GM21529 (cell line): ENCODE measurements at regions not wholly inside any gene's neighbourhood (a gene's known extent, or its start where the extent isn't known, plus 50 kb on each side); places are given as distances from the start of the nearest gene placed in this dataset.

Source experiments
- ATAC-seq: cut with Tn5 transposase; IDR thresholded peaks from one replicate; pipeline ENCODE4 v1.9.1; 2021; ENCODE audit not compliant: unreplicated experiment

DNA sequence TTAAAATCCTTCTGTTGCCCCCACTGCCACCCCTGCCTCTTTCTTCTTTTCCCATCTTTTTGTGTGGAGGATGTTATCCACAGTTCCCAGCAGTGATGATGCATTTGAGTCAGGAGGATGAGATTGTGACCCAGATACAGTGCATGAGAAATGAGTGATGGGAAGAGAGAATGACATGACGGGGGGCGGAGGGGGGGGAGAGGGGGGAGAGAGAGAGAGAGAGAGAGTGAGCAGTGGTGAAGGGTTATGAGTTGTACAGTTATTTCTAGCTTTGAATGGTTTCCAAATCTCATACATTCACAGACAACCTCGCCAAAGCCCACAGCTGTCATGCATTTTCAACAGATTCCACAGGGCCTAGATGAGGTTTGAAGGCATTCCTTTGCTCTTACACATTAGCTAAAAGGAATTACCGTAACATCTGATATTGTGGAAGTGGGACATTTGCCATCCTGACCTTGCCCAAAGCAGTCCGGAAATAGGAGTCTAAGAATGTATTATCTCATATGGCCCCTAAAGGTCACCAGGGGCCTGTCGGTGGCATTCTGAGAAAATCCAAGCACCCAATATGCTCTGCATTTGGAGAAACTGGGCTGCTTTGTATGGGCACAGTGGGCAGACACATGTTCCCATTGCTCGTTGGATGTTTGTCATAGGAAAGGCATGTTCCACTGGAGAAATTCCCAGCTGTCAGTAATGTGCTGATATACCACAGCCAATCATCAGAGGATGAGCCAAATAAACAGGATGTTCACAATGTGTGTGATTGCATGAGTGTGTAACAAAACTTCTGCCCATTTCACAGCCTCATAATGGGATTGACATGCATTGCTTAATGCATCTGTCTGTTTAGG, 435.8 kb downstream of the SPRY1 start:
- ATAC-seq, result no peak

- no peak for ATAC-seq
These were observed 436.6 kb downstream of the SPRY1 start for GRCh38 chr4:123833171-123833643.

DNA sequence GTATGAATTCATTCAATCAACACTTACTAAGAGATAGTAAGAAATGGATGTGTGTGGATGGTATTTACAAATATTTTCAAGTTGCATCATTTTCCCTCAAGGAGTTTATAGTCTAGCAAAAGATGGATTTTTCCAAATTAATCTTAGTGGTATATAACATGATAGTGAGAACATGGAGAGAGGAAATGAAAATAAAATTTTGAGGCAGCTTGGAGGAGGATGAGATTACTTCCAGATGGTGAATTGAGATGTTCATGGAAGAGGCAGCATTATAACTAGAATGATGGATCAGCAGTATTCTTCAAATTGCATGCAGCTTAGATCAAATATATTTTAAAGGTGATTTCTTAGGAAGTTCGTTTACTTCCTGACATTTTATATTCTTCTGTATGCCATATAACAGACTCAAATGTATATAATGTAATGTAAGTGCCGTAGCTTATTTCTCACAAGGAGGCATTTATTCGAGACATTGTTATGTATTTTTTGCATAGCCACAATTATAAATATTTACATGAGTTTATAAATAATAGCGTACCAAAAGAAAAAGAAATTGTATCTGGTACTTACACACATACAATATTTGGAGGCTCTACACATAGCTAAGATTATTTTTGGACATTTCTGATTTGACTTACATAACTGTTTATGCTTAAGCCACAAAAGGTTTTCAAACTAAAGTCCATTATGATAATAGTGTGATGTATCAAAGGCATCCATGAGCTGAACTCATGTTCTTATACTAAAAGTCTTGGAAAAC, 439.4 kb downstream of the SPRY1 start:
- no peak for ATAC-seq

GRCh38 chr4:123836851-123837595, 440.4 kb downstream of the SPRY1 start:
- ATAC-seq, result no peak

- no peak for ATAC-seq
These were observed 441.9 kb downstream of the SPRY1 start for GRCh38 chr4:123838474-123838873.

DNA sequence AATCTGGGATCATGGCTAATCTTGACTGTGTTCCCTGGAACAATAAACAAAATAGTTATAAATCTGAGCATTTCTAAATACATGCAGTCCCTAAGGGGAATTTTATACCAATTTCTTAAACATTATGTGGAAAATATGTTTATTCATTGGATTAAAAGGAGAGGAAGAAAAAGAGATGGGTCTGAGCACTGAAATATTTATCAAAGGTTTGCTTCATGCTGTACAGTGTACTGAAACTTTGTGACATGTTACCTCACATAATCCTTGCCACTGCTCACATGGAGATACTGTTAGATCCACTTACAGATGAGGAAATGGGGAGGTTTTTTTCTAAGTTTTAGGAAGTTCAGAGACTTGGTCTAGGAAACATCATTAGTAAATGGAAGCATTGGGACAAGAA, 443.6 kb downstream of the SPRY1 start:
- ATAC-seq, result no peak

DNA sequence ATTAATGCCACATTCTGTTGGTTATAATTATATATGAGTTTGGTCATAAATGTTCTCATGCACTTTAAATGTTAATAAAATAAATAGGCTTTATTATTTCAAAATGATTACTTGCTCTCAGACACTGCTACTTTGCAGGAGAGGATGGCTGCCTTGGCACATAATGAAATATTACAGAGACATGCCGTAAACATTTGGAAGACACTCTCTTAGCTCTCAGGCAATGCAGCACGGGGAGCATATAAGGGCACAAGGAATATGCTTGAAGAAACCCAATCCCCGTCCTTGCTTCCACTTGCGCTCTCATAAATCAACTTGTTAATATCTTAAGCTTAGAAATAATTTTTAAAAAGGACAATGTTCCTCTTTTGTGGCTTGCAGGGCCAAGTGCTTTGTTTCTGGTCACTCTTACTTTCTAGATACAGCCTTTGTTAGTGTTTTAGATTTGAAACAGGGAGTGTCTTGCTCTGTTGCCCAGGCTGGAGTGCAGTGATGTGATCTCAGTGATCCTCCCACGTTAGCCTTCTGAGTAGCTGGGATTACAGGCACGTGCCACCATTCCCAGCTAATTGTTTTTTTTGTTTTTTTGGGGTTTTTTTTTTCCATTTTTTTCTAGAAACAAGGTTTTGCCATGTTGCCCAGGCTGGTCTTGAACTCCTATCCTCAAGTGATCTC, 445.0 kb downstream of the SPRY1 start:
- ATAC-seq, result no peak

- ATAC-seq, result no peak
These were observed 446.5 kb downstream of the SPRY1 start for GRCh38 chr4:123843137-123843536.

DNA sequence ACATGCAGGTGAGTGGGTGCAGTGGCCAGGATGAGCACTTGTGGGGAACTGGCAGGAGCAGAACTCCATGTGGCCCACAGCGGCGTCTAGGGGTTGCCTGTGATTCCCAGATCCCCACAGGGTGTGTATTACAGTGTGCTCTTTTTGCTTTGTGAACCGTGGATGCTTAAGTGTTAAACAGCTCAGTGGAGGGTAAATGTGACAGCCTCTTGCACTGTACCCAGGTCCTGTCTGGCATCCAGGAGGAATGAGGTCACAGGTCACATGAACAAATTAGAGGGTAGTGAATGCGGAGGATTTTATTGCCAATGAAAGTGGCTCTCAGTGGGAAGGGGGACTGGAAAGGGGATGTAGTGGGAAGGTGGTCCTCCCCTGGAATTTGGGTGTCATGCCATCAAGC, 447.8 kb downstream of the SPRY1 start:
- no peak for ATAC-seq

DNA sequence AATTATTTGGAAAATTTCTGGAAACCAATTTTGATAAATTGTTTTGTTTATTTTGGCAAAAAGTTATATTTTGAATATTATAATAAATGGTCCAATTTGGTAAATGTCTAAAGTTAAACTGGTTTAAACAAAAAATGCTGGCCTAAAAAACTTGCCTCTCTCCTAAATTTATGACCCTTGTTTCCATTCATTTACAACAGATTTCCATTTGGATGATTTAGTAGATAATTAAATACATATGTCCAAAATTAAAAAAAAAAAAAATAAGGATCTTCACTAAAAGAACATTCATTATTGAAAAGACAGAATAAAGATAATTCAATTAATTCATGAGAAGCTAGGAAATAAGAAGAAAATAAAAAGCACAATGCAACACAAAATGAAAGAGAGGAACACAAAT, 449.5 kb downstream of the SPRY1 start:
- ATAC-seq, result no peak

GRCh38 chr4:123846561-123846960, 450.0 kb downstream of the SPRY1 start:
- ATAC-seq, result no peak

GRCh38 chr4:123848606-123849005, 452.0 kb downstream of the SPRY1 start:
- no peak for ATAC-seq

DNA sequence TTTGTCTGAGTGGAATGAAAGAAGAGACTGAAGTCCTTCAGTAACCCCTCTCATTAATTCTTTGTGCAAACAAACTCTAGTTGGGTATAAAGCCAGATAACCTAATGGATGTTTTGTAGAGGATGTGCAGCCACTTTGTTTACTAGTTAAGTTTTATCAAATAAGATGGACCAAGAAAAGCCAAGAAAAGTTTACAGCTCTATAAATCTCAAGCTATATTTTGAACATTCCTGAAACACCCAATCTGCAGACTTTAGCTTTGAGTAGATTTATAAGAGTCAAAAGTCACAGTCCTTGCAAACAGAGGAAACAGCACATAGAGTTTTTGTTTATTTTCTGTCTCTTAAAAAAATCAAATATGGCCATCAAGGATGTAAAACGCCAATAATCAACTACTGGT, 452.9 kb downstream of the SPRY1 start:
- ATAC-seq, result no peak

DNA sequence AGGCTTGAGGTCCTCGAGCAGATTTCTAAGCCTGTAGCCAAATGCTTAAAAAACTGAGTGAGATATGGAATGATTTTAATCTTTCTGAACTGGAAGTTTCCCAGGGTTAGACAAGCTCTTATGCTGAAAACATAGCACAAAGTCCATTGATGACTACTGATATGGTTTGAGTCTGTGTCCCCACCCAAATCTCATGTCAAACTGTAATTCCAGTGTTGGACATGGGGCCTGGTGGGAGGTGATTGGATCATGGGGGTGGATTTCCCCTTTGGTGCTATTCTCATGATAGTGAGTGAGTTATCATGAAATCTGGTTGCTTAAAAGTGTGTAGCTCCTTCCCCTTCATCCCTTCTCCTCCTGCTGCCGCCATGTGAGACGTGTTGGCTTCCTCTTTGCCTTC, 454.9 kb downstream of the SPRY1 start:
- ATAC-seq, result no peak

GRCh38 chr4:123853651-123854050, 457.1 kb downstream of the SPRY1 start:
- no peak for ATAC-seq

DNA sequence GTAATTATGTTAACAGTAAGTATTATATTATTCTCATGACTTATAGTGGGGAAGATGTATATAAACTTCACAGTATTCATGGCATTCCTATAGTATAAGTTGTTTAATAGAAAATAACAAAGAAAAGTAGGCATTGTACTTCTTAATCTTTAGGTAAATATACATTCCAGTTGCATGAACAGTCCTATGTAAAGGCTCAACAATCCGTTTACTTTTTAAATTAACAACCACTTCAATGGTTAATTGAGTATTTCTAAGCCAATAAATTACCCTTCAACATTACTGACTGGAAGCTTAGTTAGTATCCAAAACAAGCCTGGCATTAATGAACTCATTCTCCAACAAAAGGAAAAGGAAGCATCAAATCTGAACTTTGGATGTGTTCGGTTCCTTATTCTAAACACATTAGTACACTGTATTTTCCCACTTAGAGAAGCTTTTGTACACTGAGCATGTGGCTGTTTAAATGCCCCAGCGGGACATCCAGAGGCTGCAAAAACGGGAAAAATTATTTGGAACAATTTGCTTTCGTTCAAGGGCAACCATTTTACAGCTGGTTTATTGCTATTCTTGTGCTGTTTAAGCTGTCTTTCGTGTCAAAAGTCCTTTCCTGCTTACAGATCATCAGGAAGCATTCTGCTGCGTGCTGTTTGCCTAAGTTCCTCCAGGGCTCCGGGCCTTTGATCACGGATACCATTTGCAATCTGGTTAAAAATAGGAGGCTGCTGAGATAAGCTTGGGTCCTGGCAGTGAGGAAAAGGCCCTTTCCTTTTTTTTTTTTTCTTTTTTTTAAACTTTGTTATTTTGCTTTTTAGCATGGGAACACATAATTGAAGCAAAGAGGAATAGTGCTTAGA, 460.3 kb downstream of the SPRY1 start:
- ATAC-seq, result no peak

DNA sequence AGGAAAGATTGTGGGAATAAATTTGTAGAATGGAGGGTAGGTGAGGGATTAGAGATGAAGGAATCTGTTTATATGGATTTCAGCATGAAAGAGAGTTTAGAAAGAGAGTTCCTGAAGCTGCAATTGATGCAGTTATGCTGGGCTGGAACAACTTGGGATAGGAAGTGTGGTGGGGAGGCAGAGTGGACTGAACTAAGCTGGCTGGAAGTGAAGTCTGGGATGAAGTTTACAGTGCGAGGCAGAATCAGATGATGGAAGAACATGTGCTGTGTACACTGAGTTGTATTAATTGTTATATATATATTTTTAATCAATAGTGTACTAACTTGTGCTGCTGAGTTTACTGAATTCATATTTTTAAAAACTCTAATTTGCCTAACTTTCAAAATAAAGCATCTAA, 461.9 kb downstream of the SPRY1 start:
- no peak for ATAC-seq

GRCh38 chr4:123862812-123863211, 466.2 kb downstream of the SPRY1 start:
- no peak for ATAC-seq

DNA sequence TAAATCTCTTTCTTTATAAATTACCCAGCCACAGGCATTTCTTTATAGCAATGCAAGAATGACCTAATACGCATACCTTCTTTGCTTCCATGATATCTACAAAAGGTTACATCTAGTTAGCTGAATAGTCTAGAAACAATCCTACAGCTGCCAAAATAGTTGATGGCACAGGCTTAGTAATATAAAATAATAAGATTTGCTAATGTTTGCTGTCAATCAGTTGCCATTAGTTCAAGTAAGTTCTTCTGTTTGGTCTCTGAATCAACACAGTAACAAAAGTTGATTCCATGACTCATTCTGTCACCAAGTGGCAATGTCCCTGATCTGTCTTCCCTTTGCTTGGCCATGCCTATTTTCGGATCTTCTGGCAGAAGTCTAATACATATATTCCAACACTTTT, 470.2 kb downstream of the SPRY1 start:
- no peak for ATAC-seq
